ENCODE measurements at regions not wholly inside any gene's neighbourhood (a gene's known extent, or its start where the extent isn't known, plus 50 kb on each side); places are given as distances from the start of the nearest gene placed in this dataset.

- H3K4me3 ChIP-seq: no peak overlapping the region
- DNase-seq (ENCODE audit: low read depth in 1 of 2, low spot score in 1 of 2): no peak
- H3K27ac ChIP-seq: no peak overlapping the region
- no peaks in the 10 kb centered on the region for H3K4me1 ChIP-seq
- H3K9me3 ChIP-seq: no peaks in the 10 kb centered on the region
- FAIRE-seq: no peak
- ChIA-PET POLR2A (no interaction called here), CTCF (no interaction called here)
- no peak for ATAC-seq
- no peak overlapping the region for H3K4me2 ChIP-seq
- 45% methylated on average over 1 of the region's 1 CpG for WGBS (ENCODE audit: missing lambda C conversion rate)
- no peak for TF ChIP-seq CHD4 (IDR thresholded peaks at IDR 0.05; ENCODE audit: borderline replicate concordance)
These were observed 247.3 kb upstream of the SUCLG2 start for GRCh38 chr3:67901681-67902080.

DNA sequence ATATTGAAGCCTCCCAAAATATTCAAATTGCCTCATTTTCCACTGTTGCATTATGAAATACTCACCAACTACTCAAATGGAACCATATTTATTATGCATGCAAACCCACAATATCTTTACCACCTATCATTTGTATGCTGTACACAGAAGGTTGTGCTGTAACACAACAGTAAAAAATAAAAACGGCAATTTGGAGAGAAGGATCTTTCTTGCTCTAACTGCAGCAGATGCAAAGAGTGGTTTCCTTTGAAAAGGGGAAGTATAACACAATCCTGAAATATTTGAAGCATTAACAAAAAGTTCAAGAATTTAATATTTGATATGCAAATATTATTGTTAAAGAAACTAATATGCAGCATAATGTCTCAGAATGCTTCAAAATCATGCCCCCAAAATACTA is 244.5 kb upstream of the SUCLG2 start:
- no peak overlapping the region for H3K27ac ChIP-seq
- no peak for TF ChIP-seq EHF (CRISPR knock-in tag; IDR thresholded peaks at IDR 0.05)
- TF ChIP-seq KDM1A (IDR thresholded peaks at IDR 0.05; ENCODE audit: low read depth): no peak
- TF ChIP-seq SREBF2 (IDR thresholded peaks at IDR 0.05): no peak
- TF ChIP-seq ZFP36 (IDR thresholded peaks at IDR 0.05; ENCODE audit: borderline replicate concordance, partially characterized antibody): no peak
- TF ChIP-seq, protein P1, sequence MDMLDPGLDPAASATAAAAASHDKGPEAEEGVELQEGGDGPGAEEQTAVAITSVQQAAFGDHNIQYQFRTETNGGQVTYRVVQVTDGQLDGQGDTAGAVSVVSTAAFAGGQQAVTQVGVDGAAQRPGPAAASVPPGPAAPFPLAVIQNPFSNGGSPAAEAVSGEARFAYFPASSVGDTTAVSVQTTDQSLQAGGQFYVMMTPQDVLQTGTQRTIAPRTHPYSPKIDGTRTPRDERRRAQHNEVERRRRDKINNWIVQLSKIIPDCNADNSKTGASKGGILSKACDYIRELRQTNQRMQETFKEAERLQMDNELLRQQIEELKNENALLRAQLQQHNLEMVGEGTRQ (IDR thresholded peaks at IDR 0.05): no peak
- TF ChIP-seq MAFK (IDR thresholded peaks at IDR 0.05; ENCODE audit: partially characterized antibody): no peak
- no peak for TF ChIP-seq CHD2 (IDR thresholded peaks at IDR 0.05; ENCODE audit: low read length, partially characterized antibody)
- TF ChIP-seq CHD4 (IDR thresholded peaks at IDR 0.05; ENCODE audit: borderline replicate concordance): no peak
- TF ChIP-seq NR3C1 (IDR thresholded peaks at IDR 0.05): no peak
- no peak for TF ChIP-seq MAZ (IDR thresholded peaks at IDR 0.05; ENCODE audit: borderline replicate concordance, low read depth, low read length)
- no peak for TF ChIP-seq HOXB13 (CRISPR knock-in tag; IDR thresholded peaks at IDR 0.05; ENCODE audit: low read depth)
- TF ChIP-seq NPAS2 (CRISPR knock-in tag; IDR thresholded peaks at IDR 0.05; ENCODE audit: borderline replicate concordance): no peak
- no peak for TF ChIP-seq ZNF302 (CRISPR knock-in tag; IDR thresholded peaks at IDR 0.05)
- TF ChIP-seq, protein P2, sequence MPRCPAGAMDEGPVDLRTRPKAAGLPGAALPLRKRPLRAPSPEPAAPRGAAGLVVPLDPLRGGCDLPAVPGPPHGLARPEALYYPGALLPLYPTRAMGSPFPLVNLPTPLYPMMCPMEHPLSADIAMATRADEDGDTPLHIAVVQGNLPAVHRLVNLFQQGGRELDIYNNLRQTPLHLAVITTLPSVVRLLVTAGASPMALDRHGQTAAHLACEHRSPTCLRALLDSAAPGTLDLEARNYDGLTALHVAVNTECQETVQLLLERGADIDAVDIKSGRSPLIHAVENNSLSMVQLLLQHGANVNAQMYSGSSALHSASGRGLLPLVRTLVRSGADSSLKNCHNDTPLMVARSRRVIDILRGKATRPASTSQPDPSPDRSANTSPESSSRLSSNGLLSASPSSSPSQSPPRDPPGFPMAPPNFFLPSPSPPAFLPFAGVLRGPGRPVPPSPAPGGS (IDR thresholded peaks at IDR 0.05): no peak
- TF ChIP-seq POLR2AphosphoS2 (conservative IDR thresholded peaks at IDR 0.05; ENCODE audit: low read length): no peak
- TF ChIP-seq RNF2 (IDR thresholded peaks at IDR 0.05; ENCODE audit: borderline replicate concordance, low read depth): no peak
- TF ChIP-seq EHMT2 (IDR thresholded peaks at IDR 0.05; ENCODE audit: low read depth): no peak
- no peak for TF ChIP-seq ELK1 (IDR thresholded peaks at IDR 0.05; ENCODE audit: low read depth, low read length)
- TF ChIP-seq RAD21 (conservative IDR thresholded peaks at IDR 0.05 in 1 of 2, IDR thresholded peaks at IDR 0.05 in 1 of 2): no peak
- TF ChIP-seq, protein P3, sequence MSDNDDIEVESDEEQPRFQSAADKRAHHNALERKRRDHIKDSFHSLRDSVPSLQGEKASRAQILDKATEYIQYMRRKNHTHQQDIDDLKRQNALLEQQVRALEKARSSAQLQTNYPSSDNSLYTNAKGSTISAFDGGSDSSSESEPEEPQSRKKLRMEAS (IDR thresholded peaks at IDR 0.05): no peak
- no peak overlapping the region for H3K4me3 ChIP-seq
- DNase-seq (ENCODE audit: low read depth in 1 of 2, low spot score in 1 of 2) (no peak), ATAC-seq (no peak), FAIRE-seq (no peak)
- H3K4me1 ChIP-seq: no peaks in the 10 kb centered on the region
- CTCF ChIA-PET: no interaction called here
- 68% methylated on average over 1 of the region's 1 CpG for WGBS (ENCODE audit: missing lambda C conversion rate)
- POLR2A ChIA-PET: no interaction called here
- H3K9me3 ChIP-seq: no peaks in the 10 kb centered on the region
- no peak overlapping the region for H3K4me2 ChIP-seq

All from A549 (cell line).